HG02798 (cell line): ENCODE measurements at regions not wholly inside any gene's neighbourhood (a gene's known extent, or its start where the extent isn't known, plus 50 kb on each side); places are given as distances from the start of the nearest gene placed in this dataset.

Experiments used
- ATAC-seq: cut with Tn5 transposase; IDR thresholded peaks from one replicate; pipeline ENCODE4 v1.9.1; 2021; ENCODE audit warnings: mild to moderate bottlenecking; ENCODE audit not compliant: unreplicated experiment, poor library complexity

DNA sequence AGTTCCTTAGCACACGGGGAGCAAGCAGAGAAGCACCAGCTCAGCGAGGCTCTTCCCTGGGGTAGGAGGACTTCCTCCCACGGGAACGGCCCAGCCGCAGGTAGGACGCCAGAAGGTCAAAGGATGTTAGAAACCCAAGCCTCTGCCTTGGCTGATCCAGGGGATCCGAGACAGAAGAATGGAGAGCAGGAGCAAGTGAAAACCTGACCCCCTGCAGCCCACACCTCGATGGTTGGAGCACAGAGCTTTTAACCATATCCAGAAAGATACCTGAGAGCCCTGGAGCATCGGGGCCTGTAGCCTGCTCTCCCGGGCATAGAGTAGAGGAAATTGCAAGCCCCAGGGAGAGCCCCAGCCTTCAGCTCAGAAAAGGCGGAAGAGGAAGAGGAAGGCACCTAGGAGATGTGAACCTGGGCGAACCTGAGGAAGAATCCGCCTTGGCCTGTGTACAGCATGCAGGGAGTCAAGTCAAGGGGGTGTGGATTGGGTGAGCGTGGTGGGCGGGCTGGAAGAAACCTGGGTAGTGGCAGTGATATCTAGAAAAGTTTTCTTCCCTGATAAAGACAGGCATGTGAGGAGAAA is 76.3 kb downstream of the PSMG1 start:
- ATAC-seq: no peak

DNA sequence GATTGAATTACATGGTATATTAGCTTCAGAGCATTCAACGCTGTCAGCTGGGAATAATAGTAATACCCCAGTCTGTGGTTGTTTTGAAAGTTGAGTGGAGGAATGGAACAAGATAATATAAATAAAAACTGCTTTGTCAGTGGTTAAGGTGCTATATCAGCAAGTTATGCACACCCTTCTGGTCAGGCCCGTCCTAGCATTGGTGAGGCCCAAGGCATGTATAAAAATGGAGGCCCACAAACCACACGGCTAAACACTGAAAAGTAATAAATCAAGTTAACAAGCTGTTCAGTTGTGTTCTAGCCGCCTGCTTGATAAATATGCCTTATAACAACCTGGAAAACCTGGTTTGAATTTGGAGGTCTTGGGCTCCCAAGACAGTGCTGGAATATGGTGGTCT is 77.4 kb downstream of the PSMG1 start:
- ATAC-seq: no peak

DNA sequence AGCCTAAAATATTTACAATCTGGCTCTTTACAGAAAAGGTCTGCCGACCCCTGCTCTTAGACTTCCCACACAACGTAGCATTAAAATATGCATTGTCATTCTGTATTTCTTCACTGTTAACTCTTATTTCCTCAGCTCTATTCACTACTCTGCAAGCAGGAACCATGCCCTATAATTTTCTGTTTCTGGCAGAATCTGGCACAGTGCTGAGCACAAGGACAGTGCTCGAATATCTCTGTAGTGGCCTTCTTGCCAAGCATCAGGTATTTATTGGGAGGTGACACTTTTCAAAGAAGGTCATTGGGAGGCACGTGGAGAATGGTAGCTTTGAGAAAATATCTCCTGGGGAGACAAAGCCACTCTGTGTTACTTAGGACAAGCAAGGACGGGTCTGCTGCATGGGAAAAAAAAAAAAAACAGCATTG is 77.9 kb downstream of the PSMG1 start:
- ATAC-seq: no peak

- ATAC-seq: no peak
Measured at GRCh38 chr21:39104911-39105310, 78.3 kb downstream of the PSMG1 start.

DNA sequence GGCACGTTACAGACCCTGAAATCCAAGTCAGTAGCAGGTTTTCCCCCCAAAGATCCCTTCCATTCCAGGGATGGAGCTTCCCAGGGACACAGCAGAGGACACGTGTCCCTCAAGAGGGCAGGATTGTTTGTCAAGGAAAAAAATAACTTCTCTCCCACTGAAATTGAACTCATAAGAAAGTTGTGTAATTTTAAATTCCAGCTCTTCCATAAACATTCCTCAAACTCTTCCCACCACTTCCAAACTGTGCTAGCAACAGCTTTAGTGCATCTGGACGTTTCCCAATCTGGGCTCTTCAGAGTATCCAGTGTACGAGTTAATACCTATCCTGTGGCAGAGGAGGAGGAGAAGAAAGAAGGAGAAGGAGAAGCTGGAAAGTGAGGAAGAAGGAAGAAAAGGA is 79.6 kb downstream of the PSMG1 start:
- no peak for ATAC-seq

DNA sequence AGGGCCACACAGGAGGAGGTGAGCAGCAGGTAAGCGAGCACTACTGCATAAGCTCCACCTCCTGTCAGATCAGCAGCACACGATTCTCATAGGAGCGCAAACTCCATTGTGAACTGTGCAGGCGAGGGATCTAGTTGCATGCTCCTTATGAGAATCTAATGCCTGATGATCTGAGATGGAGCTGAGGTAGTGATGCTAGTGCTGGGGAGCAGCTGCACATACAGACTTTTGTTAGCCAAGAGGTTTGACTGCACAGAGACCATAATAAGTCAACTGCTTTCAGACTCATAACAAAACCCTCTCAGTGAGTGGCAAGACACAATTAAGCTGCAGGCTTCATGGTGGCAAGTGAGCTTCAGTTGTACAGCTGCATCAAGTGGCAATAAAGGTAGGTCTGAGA is 83.4 kb downstream of the PSMG1 start:
- no peak for ATAC-seq

DNA sequence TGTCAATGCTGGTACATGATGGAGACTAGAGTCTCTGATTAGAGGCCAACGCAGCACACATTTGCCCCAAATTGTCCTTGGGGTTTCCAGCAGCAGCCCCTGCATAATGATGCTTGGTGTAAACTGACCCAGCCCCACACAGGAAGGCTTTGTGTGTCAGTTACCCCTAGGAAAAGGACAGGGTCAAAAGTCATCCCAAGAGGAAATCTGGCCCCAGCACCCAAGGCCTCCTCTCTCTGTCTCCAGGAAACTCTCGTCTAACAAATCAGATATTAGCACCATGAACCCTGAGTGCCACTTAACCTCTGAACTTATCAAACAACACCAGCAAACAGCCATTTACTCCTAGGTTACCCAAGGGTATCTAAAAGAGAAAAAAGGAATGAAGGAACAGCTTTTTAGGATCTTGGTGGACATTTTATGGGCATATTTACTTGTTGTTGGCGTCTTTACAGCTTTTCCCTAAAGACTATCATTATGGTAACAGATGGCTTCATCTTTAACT is 84.5 kb downstream of the PSMG1 start:
- ATAC-seq: no peak

GRCh38 chr21:39097981-39098380 is 85.3 kb downstream of the PSMG1 start:
- no peak for ATAC-seq

DNA sequence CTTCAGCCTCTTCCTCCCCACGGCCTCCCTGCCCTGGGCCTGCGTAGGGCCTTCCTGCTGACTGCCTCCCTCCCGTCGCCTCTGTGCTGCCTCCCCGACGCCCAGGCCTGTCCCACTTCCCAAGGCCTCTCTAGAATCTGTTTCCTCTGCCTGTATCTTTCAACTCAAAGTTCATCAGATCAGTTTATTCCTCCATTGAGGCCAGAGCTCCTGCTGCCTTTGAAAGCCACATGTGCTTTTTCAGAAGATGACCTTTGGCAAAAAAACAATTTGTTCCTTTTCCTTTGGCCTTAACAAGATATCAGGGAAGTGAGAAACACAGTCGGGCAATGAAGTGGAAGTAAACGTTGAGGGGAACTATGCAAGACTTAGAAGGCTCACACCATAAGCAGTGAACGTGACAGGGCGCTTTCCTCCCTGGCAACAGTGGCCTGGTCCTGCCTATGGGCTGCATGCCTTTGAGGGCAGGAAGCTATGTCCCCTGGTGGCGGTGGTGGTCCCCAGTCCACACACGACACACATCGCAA is 85.9 kb downstream of the PSMG1 start:
- ATAC-seq: no peak

DNA sequence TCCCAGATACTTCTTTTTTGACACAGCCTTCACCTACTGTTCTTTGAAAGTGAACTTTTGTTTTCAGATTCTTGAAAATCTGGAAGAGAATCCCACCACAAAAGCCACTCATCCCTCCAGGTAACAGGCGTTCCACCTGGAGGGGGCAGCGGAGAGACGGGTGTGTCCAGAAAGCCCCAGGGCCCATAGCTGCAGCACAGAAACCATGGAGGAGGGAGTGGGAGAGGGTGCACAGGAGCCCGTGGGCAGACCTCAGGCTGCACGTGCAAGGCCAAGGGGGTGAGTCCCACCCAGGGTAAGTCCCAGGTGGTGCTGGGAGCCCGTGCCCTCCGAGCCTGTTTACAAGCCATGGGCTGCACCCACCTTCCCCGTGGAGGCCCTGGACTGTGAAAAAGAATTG is 86.5 kb downstream of the PSMG1 start:
- ATAC-seq: no peak

- no peak for ATAC-seq
Measured at GRCh38 chr21:39095681-39096080, 87.6 kb downstream of the PSMG1 start.

DNA sequence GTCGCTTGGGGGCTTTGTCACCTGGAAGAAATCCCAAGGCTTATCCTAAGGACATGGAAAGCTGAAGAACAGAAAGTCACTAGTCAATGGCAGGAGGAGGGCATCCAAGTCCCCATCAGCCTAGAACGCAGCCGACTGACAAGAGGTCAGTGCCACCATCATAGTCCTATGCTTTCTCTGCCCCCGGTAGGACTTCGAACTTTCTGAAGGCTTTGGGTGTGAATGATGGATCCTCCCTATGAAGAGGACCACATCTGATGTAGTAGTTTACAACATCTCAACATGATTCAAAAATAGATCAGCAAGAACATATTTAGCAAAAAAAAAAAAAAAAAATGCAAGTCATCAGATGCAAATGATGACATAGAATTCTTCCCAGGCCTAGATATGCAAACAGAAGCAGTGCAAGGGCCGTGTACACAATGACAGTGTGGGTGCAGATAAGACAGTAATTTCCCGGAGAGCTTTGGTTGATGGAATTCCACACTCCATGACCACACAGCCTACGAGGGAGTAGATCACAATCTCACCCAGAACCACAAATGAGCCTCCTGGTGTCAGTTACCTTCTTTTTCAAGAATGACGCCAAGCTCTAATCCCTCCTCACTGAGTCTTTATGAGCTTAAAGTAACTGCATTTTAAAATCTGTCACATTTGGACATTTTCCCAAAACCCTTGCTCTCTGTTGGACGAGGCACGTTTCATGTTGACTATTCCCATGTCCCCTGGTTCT is 88.2 kb downstream of the PSMG1 start:
- no peak for ATAC-seq

DNA sequence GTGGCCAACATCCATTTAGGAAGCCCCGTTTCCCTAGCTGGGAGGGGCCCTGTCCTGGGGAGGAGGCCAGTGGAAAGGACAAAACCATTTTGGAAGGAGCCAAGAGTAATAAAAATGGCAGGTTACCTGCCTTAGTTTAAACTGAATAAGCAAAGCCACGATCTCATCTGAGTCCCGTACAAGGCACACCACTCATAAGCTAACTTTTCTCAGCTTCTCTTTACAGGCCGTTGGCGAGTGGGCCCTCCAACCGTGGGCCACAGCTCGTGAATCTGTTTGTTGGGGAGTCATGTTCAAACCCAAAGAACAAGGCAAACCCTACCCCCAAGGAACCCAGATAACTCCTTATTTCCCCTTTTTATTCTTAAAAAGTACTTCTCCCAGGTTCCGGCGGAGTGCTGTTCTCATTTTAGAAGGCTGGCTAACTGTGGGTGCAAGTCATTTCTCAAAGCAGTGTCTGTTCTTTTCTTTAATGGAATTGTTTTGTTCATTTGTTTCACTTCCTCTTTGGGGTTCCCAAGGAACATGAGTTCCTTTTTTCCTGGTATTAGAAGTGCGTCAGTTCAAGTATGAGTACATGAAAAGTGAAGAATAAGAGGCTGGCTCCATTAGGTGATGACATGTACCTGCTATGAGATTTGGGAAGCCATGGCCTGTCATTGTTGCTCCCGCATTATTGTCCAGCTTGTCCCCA is 89.0 kb downstream of the PSMG1 start:
- no peak for ATAC-seq

GRCh38 chr21:39093526-39093925 is 89.7 kb downstream of the PSMG1 start:
- no peak for ATAC-seq

DNA sequence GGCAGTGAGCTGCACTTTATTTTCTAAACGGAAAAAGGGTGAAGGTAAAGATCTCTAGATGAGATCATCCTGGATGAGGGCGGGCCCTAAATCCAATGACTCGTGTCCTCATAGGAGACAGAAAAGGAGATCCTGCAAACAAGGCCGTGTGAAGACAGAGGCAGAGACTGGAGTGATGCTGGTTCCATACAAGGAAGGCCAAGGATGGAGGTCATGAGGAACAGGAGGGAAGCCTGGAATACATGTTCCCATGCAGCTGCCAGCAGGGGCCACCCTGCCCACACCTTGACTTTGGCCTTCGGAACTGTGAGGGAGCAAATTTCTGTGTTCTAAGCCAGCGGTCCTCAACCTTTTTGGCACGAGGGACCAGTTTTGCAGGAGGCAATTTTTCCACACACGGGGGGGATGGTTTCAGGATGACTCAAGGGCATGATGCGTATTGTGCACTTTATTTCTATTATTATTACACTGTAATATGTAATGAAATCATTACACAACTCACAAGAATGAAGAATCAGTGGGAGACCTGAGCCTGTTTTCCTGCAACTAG is 94.3 kb downstream of the PSMG1 start:
- no peak for ATAC-seq

DNA sequence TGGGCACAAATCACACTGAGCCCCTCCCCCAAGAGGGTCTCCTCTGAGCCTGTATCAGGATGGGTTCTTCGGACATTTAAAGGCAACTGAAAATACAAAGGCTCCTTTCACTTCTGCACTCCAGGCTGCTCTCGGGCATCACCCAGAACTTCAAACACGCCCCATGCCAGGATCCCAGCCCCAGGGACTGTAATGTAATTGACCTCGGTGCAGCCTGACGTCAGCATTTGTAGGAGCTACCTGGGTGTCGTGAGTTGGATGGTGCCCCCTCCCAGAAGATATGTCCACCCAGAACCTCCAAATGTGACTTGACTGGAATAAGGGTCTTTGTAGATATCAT is 95.2 kb downstream of the PSMG1 start:
- ATAC-seq: no peak

- ATAC-seq: no peak
Measured at GRCh38 chr21:39087238-39088030, 95.8 kb downstream of the PSMG1 start.

DNA sequence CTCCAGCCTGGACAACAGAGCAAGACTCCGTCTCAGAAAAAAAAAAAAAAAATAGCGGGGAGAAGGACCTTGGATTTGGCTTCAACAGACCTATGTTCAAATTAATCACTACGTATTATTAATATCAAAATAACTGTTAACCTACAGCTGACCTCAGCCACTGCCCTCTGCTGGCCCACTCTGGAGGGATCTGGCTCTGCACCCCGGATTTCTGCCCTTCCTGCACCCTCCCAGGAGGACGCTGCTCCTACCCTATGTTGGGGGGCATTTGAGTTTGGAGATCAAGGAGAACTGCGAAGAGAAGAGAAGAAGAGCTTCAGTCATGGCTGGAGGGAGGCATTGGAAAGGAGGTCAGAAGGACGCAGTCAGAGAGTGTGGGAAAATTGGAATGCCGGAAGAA is 96.7 kb downstream of the PSMG1 start:
- no peak for ATAC-seq

DNA sequence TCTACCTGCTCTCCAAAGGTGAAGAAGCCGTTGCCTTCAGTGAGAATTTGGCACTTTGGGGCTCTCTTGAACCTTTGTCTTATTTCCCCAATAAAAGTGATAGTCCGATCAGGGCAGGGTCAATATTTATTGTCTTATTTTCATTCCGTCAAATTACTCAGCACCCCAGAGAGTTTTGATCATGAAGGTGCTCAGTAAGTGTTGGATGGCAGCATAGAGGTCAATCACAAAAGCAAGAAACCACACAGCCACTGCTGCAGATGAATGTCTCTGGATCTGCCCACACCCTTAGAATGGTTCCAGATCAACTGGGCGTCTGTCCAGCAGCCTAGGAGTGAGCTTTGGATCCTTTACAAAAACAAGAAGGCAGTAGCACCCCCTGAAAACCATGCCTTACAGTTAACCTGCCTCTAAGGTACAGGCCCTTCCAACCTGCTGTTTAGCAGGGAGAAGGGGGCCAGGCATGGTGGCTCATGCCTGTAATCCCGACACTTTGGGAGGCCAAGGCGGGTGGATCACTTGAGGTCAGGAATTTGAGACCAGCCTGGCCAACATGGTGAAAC is 97.3 kb downstream of the PSMG1 start:
- ATAC-seq: no peak
